GM18505 (cell line): ENCODE measurements at regions not wholly inside any gene's neighbourhood (a gene's known extent, or its start where the extent isn't known, plus 50 kb on each side); places are given as distances from the start of the nearest gene placed in this dataset.
"Not testable (repeated sequence)": the region's sequence is repeated elsewhere in the genome, so short reads cannot be mapped to it uniquely, and the experiment has no call there.

Experiments
- ATAC-seq: cut with Tn5 transposase; IDR thresholded peaks from one replicate; pipeline ENCODE4 v1.9.1; 2021; ENCODE audit not compliant: unreplicated experiment
- POLR2A ChIP-seq: IDR thresholded peaks from 4 replicates; pipeline ENCODE4 v1.6.1; 2011; ENCODE audit warnings: borderline replicate concordance; ENCODE audit not compliant: insufficient read depth, insufficient read length; ENCODE audit errors: extremely low read depth

- no peak for TF ChIP-seq POLR2A
- no peak for ATAC-seq
These were observed 286.6 kb upstream of the MAGI2 start for GRCh38 chr7:79740076-79740475.

GRCh38 chr7:79739036-79739709 is 285.7 kb upstream of the MAGI2 start:
- ATAC-seq = not testable (repeated sequence)

- TF ChIP-seq POLR2A = no peak
- ATAC-seq = no peak
These were observed 283.0 kb upstream of the MAGI2 start for GRCh38 chr7:79736418-79736817.

- TF ChIP-seq POLR2A = no peak
- no peak for ATAC-seq
These were observed 281.5 kb upstream of the MAGI2 start for GRCh38 chr7:79735012-79735411.

GRCh38 chr7:79734181-79734580 is 280.7 kb upstream of the MAGI2 start:
- TF ChIP-seq POLR2A = no peak
- no peak for ATAC-seq

- TF ChIP-seq POLR2A = no peak
- ATAC-seq = no peak
These were observed 279.1 kb upstream of the MAGI2 start for GRCh38 chr7:79732535-79732934.

GRCh38 chr7:79730971-79731370 is 277.5 kb upstream of the MAGI2 start:
- no peak for TF ChIP-seq POLR2A
- no peak for ATAC-seq

- no peak for TF ChIP-seq POLR2A
- no peak for ATAC-seq
These were observed 270.6 kb upstream of the MAGI2 start for GRCh38 chr7:79723833-79724618.

- ATAC-seq = no peak
- no peak for TF ChIP-seq POLR2A
These were observed 268.8 kb upstream of the MAGI2 start for GRCh38 chr7:79722217-79722616.

- TF ChIP-seq POLR2A = no peak
- no peak for ATAC-seq
These were observed 265.7 kb upstream of the MAGI2 start for GRCh38 chr7:79719216-79719615.

- ATAC-seq = no peak
These were observed 262.9 kb upstream of the MAGI2 start for GRCh38 chr7:79716329-79716728.

GRCh38 chr7:79714081-79714480 is 260.6 kb upstream of the MAGI2 start:
- TF ChIP-seq POLR2A = no peak
- ATAC-seq = no peak

More at GRCh38 chr7:79716329-79716728, 262.9 kb upstream of the MAGI2 start:
- TF ChIP-seq POLR2A = no peak

GRCh38 chr7:79713276-79713675 is 259.8 kb upstream of the MAGI2 start:
- ATAC-seq = no peak
- no peak for TF ChIP-seq POLR2A

- ATAC-seq = no peak
- TF ChIP-seq POLR2A = no peak
These were observed 258.2 kb upstream of the MAGI2 start for GRCh38 chr7:79711660-79712059.
